HFF-Myc (cell line): ENCODE measurements at regions not wholly inside any gene's neighbourhood (a gene's known extent, or its start where the extent isn't known, plus 50 kb on each side); places are given as distances from the start of the nearest gene placed in this dataset.

ENCODE experiments used
- DNase-seq: peaks from one replicate; pipeline ENCODE4 v3.0.0-alpha.2; 2011; ENCODE audit warnings: low read depth; ENCODE audit errors: extremely low read depth
- H3K4me3 ChIP-seq: replicated peaks from 2 replicates; pipeline ENCODE4 v1.5.1; 2011; ENCODE audit warnings: low read depth, mild to moderate bottlenecking, control low read depth, low read length
- TF ChIP-seq, protein P1 (sequence below): IDR thresholded peaks from 2 replicates; pipeline ENCODE4 v1.5.1; 2012; ENCODE audit warnings: mild to moderate bottlenecking, low read depth, low read length, control low read depth; ENCODE audit errors: missing control alignments

DNA sequence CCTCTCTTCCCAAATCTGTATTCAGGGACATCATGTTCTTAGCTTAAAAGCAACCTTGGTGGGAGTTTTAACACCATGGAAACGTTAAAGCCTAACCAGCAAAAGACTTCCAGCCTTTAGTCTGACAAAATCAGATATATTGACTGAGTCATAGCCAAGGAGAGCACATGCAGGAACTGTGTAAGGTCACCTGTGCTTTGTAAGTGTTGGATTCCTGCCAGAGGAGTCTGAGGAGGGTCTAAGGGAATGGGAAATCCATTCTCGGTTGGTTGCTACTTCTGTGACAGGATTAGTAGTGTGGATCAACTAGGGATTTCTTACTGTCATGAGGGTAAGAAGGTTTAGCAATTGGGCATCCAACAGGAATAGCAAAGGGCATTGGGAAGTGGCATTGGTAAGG lies 142.0 kb upstream of the CHD1 start:
- H3K4me3 ChIP-seq = no peak overlapping the region
- TF ChIP-seq, protein P1, sequence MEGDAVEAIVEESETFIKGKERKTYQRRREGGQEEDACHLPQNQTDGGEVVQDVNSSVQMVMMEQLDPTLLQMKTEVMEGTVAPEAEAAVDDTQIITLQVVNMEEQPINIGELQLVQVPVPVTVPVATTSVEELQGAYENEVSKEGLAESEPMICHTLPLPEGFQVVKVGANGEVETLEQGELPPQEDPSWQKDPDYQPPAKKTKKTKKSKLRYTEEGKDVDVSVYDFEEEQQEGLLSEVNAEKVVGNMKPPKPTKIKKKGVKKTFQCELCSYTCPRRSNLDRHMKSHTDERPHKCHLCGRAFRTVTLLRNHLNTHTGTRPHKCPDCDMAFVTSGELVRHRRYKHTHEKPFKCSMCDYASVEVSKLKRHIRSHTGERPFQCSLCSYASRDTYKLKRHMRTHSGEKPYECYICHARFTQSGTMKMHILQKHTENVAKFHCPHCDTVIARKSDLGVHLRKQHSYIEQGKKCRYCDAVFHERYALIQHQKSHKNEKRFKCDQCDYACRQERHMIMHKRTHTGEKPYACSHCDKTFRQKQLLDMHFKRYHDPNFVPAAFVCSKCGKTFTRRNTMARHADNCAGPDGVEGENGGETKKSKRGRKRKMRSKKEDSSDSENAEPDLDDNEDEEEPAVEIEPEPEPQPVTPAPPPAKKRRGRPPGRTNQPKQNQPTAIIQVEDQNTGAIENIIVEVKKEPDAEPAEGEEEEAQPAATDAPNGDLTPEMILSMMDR = no peak
- DNase-seq = no peak

DNA sequence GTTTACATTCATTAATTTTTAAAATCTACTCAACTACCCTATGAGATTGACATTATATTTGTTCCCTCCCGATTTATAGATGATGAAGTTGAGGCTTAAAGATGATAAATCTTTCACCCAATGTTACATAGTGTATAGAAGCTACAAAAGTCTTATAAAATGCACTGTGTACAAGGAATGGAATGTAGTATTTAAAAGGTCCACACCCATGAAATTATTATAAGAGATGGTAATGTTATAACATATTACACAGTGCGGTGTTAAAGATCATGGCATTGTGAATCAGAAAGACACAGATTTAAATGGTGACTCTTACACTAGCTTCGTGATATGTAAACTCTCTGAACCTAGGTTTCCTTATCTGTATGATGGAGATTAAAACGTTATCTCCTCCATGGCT lies 141.6 kb upstream of the CHD1 start:
- TF ChIP-seq, protein P1 = no peak
- DNase-seq = no peak
- H3K4me3 ChIP-seq = no peak overlapping the region

DNA sequence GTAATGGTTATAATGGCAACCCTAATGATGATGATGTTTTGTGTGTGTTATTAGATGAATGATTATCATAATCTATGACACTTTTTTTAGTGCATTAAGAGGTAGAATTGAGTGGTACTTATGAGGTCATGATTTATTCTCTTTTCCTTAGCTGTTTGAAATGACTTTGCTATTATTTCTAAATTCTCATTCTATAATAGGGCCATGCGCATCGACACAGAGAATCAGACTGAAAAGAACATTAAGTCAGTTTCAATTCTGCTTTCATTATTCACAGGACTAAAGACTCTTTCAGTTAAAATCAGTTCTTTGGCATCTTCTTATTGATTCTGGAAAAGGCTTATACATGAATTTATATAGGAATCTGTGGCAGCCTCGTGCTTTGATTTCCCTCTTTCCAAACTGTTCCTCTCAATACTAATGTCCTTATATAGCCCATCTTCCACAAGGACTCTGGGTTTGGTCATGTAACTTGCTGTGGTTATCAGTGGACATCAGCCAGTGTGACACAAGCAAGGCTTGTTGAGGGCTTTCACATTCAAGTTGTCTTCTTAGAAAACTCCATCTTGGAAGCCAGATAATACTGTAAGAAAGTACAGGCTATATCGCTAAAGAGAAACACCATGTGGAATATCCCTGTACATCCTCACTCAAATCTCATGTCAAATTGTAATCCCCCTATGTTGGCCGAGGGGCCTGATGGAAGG lies 140.3 kb upstream of the CHD1 start:
- TF ChIP-seq, protein P1 = no peak
- no peak overlapping the region for H3K4me3 ChIP-seq
- DNase-seq = no peak

DNA sequence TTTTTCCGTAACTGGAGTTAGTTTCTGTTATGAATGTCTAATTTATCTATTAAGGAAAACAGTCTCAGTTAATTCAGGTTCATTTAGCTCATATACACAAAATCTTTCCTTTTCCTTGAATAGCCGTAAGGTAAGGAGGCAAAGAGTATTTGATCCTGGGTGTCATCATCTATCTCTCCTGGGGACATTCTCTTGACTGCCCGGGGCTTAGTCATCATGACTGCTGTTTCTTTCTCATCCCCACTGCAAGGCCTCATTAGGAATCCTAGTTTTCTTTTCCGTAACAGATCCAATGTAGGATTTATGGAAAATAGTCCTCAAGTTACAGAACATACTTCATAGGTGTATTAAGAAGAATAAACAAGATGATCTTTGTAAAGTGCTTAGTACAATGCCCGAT lies 134.9 kb upstream of the CHD1 start:
- no peak for DNase-seq
- H3K4me3 ChIP-seq = no peak overlapping the region
- TF ChIP-seq, protein P1 = no peak

DNA sequence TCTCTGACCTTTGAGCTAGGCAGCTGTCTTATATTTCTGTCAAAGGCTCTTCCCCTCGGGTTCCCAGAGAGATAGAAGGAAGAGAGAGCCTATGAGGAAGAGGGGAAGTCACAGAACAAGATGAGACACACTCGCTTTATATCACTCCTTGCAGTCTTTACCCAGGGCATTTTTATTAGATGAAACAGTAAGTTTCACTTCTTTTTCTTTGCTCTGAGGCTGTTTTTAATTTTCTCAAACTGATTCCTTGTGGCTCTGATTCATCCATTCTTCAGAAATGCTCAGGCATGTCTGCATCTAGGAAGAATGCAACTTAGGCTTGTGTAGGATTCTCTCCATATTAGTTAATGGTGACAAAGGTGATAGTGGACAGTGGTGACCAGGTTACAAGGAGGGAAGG lies 132.9 kb upstream of the CHD1 start:
- TF ChIP-seq, protein P1 = no peak
- peak; percentile 25 for DNase-seq

DNA sequence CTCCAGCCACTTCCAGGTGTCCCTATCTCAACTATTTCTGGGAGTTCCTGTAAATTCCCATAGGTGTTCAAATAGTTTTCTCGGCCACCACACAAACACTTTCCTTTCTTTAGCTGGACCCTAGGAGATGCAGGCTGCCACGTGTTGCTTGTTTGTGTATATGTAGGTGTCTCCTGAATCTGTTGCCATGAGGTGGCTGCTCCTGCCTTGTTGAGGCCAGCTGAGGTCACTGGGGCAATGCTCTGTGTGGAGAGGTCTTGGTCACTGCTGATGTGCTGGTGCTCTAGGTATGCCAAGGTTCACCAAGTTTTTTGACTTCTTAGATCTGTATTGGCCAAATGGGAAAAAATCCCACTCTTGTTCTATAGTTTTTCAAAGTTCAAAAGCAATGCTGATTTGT lies 132.5 kb upstream of the CHD1 start:
- no peak overlapping the region for H3K4me3 ChIP-seq
- peak; percentile 3 for DNase-seq
- TF ChIP-seq, protein P1 = no peak

More for the DNA sequence above, 132.9 kb upstream of the CHD1 start:
- H3K4me3 ChIP-seq = no peak overlapping the region
